ENCODE measurements at regions not wholly inside any gene's neighbourhood (a gene's known extent, or its start where the extent isn't known, plus 50 kb on each side); places are given as distances from the start of the nearest gene placed in this dataset.

DNA sequence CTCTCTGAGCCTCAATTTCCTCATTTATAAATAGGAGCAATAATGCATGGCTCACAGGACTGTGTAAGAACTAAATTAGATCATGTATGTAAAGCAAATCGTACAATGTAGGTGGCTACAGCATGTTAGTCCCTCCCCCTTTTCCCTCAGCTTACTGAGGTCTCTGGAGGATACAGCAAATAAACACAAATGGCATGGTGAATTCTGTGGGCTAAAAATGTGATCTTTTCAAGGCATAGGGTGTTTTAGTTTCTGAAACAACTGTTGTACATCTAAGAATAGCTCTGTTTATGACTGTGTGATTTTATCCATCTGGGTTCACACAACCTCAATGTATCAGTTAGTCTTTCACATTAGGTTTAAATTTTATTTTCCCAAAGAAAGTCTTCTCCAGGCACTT lies 121.2 kb upstream of the PLEKHG7 start:
- no peak for DNase-seq (ENCODE audit: low read depth)

GRCh38 chr12:92574911-92575570 lies 127.7 kb upstream of the PLEKHG7 start:
- DNase-seq (ENCODE audit: low read depth), result no peak

GRCh38 chr12:92574051-92574783 lies 128.6 kb upstream of the PLEKHG7 start:
- DNase-seq (ENCODE audit: low read depth), result no peak

DNA sequence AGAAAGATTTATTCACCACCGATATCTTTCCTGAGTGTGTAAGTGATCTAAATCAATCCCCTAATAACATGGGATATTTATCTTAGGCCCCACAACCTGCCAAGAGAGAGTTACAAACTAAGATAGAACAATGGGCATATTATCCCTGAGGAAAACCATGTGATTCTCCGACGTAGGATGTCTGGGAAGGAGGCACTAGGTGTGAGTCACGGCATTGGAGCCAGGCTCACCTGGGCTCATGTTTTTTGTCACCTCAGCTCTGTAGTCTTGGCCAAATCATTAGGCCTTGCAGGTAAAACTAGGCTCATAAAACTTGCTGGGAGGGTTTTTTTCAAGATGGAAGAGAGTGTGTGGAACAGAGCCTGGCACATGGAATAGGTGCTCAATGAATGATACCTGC lies 129.7 kb upstream of the PLEKHG7 start:
- no peak for DNase-seq (ENCODE audit: low read depth)

- no peak for DNase-seq (ENCODE audit: low read depth)
These were observed 130.8 kb upstream of the PLEKHG7 start for GRCh38 chr12:92571844-92572543.

DNA sequence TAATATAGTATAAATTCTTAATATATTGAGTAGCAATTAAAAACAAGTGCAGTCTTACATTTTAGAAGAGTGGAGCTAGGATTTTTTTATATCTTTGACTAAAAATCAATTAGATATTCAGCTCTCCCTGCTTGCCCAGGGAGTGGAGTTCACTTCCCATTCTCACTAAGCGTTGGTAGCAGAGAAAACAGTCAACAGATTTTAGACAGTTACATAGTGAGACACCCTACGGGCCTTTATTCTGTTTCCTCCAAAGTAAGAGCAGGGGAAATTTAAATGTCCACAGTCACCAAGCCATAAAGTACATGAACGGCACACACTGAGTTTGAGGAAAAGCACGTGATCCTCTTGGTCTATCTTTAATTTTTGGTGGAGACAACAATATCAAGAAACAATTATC lies 131.6 kb upstream of the PLEKHG7 start:
- DNase-seq (ENCODE audit: low read depth), result no peak

- DNase-seq (ENCODE audit: low read depth), result peak; percentile 62
These were observed 132.6 kb upstream of the PLEKHG7 start for GRCh38 chr12:92570056-92570753.

DNA sequence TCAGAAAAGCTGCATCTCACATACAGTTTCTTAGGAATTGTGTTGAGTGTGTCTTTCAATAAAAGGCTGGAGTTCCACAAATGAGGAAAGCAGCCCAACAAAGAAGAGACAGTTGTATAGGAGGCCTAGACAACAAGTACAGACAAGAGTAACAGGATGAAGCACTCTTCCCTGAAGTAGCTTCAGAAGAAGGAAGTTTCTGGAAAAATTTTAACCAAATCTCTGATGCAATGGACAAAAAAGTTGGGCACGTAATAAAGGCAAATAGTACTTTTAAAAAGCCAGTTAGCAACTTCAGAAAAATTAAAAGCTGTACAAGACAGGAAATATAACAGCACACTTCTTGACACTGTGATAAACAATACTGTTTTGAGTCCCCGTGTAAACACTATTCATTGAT lies 134.1 kb upstream of the PLEKHG7 start:
- DNase-seq (ENCODE audit: low read depth), result no peak

- no peak for DNase-seq (ENCODE audit: low read depth)
These were observed 136.3 kb upstream of the PLEKHG7 start for GRCh38 chr12:92566448-92567019.

- no peak for DNase-seq (ENCODE audit: low read depth)
These were observed 139.0 kb upstream of the PLEKHG7 start for GRCh38 chr12:92563819-92564218.

DNA sequence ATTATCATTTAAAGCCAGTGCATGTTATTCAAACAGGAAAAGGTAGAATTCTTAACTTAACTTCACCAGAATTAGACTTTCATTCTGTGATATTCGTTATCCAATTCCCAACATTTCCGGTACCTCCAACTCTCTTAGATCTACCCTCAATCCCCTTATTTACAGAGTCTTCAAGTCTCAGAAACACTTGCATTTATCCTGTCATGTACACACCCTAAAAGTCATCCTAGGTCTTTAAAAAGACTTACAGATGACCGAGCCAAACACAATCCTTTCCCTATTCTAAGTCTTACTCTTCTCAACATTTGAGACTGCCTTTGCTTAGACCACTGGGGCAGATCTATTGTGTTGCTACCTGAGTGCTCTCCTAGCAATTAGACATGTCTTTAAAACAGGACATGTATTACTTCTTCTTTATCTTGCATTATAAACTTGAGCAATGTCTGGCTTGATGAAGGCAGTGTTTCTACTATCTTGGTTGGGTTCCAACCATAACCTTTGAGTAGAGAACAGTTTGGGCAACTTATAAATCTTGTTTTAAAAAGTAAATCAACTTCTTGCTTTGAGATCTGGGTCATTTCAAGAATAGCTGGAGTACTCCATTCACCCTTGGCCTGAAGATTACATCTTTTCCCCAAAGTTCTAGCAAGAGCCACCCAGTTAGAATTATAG lies 140.6 kb upstream of the PLEKHG7 start:
- no peak for DNase-seq (ENCODE audit: low read depth)

DNA sequence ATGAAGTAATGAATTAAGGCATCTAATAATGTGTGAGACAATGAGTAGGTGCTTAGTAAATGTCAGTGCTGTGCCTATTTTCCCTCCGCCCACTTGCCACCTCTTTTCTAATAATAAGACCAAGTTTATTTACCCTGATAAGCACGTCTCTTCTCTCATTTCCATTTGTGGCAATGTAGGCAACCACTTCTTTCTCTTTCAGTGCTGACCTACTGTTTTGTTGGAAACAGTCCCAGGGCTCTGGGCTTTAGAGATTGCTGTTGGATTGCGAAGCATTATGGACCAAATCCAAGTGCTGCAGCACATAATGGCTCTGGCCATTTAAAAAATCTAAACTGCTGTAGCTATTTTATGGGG lies 141.3 kb upstream of the PLEKHG7 start:
- peak; percentile 84 for DNase-seq (ENCODE audit: low read depth)

DNA sequence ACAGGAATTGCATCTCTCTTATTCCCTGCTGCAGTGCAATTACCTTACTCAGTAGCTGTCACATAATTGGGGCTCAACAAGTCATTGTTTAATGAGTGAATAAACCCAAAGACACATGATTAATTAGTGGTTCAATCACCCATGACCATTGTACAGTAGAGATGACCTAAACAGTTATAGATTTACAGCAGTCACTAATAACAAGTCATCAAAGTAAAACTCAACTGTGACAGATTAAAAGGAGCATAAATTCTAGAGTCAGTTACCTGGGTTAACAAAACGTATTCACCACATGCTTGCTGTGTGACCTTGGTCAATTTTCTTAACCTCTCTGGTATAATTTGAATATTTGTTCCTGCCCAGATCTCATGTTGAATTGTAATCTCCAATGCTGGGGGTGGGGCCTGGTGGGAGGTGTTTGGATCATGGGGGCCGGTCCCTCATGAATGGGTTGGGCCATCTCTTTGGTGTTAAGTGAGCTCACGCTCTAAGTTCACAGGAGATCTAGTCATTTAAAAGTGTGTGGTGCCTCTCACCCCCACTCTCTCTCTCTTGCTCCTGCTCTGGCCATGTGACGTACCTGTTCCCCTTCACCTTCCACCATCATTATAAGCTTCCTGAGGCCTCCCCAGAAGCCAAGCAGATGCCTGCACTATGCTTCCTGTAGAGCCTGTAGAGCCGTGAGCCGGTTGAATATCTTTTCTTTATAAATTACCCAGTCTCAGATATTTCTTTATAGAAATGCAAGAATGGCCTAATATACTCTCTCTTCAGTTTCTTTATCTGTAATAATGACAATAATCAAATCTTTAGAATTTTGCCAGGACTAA lies 141.9 kb upstream of the PLEKHG7 start:
- DNase-seq (ENCODE audit: low read depth), result no peak

GRCh38 chr12:92558806-92559205 lies 144.0 kb upstream of the PLEKHG7 start:
- no peak for DNase-seq (ENCODE audit: low read depth)

GRCh38 chr12:92558215-92558773 lies 144.5 kb upstream of the PLEKHG7 start:
- no peak for DNase-seq (ENCODE audit: low read depth)

- DNase-seq (ENCODE audit: low read depth), result no peak
These were observed 145.4 kb upstream of the PLEKHG7 start for GRCh38 chr12:92557422-92557724.

- DNase-seq (ENCODE audit: low read depth), result no peak
These were observed 146.0 kb upstream of the PLEKHG7 start for GRCh38 chr12:92556637-92557421.

GRCh38 chr12:92556141-92556540 lies 146.6 kb upstream of the PLEKHG7 start:
- no peak for DNase-seq (ENCODE audit: low read depth)

DNA sequence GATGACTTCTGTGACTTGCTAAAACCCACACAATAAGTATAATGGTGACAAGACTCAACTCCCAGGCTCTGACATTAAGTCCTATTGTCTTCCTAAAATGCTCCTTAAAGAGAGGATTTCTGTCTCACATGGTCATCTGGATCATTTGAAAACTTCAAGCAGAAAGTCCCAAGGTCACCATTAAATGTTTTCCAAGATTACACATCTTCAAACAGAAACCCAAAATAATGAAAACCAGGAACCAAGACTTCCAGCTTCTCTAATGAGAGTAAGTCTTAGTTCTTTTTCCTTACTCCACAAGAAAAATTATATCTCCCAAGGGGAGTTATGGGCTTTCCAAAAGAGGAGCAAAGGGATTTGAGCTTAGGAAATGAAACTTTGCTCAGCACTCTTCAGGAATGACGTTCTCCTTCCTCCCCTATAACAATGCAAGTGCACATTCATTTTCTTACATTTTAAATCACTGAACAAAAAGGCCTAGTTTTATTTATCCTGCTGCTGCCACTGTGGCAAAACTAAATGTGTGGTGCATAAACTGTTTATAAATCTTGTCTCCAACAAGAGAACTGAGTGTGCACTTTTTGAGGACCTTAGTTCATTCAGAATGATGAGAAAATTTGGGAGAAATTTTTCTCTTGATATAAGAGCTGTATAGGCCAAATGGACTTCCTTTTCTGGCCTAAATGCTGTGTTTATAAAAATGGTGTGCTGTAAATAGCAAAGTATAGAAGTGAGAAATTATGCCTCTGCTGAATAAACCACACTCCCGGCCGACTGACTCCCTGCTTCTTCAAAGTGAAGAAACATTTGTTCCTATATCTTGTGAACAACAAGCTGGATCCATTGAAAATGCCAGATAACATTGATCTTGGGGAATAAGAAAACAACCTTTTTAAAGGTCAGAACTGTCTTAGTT lies 148.4 kb upstream of the PLEKHG7 start:
- no peak for DNase-seq (ENCODE audit: low read depth)
